SK-MEL-5 (cell line): ENCODE measurements at regions not wholly inside any gene's neighbourhood (a gene's known extent, or its start where the extent isn't known, plus 50 kb on each side); places are given as distances from the start of the nearest gene placed in this dataset.

ENCODE experiments used
- DNase-seq: peaks from one replicate; pipeline ENCODE4 v3.0.0-alpha.2; 2016; ENCODE audit warnings: low read depth, low spot score
- in situ Hi-C: cut with HindIII; loops from 2 replicates; pipeline ENCODE4 v1.10.0; 2016; ENCODE audit warnings: low sequenced_read_pairs, high pct_unique_total_duplicates, low pct_unique_long_range_greater_than_20kb

GRCh38 chr20:12957968-12958367 is 50.8 kb upstream of the SPTLC3 start:
- in situ Hi-C loops: no loop called here
- DNase-seq: no peak
